HL-60 (cell line): ENCODE measurements at regions not wholly inside any gene's neighbourhood (a gene's known extent, or its start where the extent isn't known, plus 50 kb on each side); places are given as distances from the start of the nearest gene placed in this dataset.
"Not testable (repeated sequence)": the region's sequence is repeated elsewhere in the genome, so short reads cannot be mapped to it uniquely, and the experiment has no call there.

Source experiments
- DNase-seq, 2 experiments: peaks; one replicate each; pipeline ENCODE4 v3.0.0-alpha.2; 2010 to 2020; ENCODE audit warnings: low read depth in 1 of 2, low spot score in 1 of 2
- H3K27ac ChIP-seq: fragments of 250-450 bp; sonication (Bioruptor Pico); replicated peaks from 2 replicates; pipeline ENCODE4 v1.5.1; 2020; ENCODE audit warnings: mild to moderate bottlenecking, moderate library complexity
- H3K27me3 ChIP-seq: fragments of 250-450 bp; sonication (Bioruptor Pico); 2 replicates; pipeline ENCODE4 v1.5.1; 2021; ENCODE audit warnings: mild to moderate bottlenecking, moderate library complexity; ENCODE audit not compliant: insufficient read depth, poor library complexity, severe bottlenecking
- H3K4me3 ChIP-seq: replicated peaks from 2 replicates; pipeline ENCODE4 v1.5.1; 2011; ENCODE audit warnings: mild to moderate bottlenecking, control low read depth, low read length; ENCODE audit not compliant: insufficient read depth
- GABPA ChIP-seq: IDR thresholded peaks from 2 replicates; pipeline ENCODE4 v1.6.1; 2012; ENCODE audit warnings: low read depth
- POLR2AphosphoS5 ChIP-seq: IDR thresholded peaks from 2 replicates; pipeline ENCODE4 v1.6.1; 2012; ENCODE audit warnings: low read depth
- SPI1 ChIP-seq: IDR thresholded peaks from 2 replicates; pipeline ENCODE4 v1.6.1; 2012; ENCODE audit warnings: low read depth, mild to moderate bottlenecking, borderline replicate concordance
- TF ChIP-seq, protein P1 (sequence below): IDR thresholded peaks from one replicate; pipeline ENCODE4 v1.5.1; 2011; ENCODE audit warnings: low read length, control low read depth, inconsistent platforms; ENCODE audit not compliant: insufficient read depth
- TF ChIP-seq, protein P2 (sequence below): IDR thresholded peaks from 2 replicates; pipeline ENCODE4 v1.6.1; 2012; ENCODE audit warnings: low read depth; ENCODE audit not compliant: insufficient replicate concordance

DNA sequence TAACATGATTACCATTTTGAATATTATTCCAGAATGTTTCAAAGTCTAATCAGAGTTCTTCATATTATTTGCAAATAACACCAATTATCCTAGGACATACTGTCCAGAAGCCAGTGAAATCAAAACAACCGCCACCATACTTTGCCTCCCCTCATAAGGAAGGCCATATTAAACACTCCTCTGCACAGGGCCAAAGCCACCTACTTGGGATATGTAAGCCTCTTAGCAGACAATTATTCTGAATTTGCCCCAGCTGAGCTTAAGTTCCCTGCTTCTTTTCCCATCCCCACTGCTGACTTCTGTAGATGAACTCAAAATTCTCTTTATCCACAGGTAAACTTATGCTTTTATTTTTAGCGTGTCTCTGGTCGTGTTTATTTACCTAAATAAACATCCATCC, 374.0 kb downstream of the KIF2B start:
- DNase-seq: no peak
- no peak overlapping the region for H3K27ac ChIP-seq
- TF ChIP-seq, protein P1, sequence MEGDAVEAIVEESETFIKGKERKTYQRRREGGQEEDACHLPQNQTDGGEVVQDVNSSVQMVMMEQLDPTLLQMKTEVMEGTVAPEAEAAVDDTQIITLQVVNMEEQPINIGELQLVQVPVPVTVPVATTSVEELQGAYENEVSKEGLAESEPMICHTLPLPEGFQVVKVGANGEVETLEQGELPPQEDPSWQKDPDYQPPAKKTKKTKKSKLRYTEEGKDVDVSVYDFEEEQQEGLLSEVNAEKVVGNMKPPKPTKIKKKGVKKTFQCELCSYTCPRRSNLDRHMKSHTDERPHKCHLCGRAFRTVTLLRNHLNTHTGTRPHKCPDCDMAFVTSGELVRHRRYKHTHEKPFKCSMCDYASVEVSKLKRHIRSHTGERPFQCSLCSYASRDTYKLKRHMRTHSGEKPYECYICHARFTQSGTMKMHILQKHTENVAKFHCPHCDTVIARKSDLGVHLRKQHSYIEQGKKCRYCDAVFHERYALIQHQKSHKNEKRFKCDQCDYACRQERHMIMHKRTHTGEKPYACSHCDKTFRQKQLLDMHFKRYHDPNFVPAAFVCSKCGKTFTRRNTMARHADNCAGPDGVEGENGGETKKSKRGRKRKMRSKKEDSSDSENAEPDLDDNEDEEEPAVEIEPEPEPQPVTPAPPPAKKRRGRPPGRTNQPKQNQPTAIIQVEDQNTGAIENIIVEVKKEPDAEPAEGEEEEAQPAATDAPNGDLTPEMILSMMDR: no peak
- TF ChIP-seq POLR2AphosphoS5 (no peak), GABPA (no peak), SPI1 (no peak)
- TF ChIP-seq, protein P2, sequence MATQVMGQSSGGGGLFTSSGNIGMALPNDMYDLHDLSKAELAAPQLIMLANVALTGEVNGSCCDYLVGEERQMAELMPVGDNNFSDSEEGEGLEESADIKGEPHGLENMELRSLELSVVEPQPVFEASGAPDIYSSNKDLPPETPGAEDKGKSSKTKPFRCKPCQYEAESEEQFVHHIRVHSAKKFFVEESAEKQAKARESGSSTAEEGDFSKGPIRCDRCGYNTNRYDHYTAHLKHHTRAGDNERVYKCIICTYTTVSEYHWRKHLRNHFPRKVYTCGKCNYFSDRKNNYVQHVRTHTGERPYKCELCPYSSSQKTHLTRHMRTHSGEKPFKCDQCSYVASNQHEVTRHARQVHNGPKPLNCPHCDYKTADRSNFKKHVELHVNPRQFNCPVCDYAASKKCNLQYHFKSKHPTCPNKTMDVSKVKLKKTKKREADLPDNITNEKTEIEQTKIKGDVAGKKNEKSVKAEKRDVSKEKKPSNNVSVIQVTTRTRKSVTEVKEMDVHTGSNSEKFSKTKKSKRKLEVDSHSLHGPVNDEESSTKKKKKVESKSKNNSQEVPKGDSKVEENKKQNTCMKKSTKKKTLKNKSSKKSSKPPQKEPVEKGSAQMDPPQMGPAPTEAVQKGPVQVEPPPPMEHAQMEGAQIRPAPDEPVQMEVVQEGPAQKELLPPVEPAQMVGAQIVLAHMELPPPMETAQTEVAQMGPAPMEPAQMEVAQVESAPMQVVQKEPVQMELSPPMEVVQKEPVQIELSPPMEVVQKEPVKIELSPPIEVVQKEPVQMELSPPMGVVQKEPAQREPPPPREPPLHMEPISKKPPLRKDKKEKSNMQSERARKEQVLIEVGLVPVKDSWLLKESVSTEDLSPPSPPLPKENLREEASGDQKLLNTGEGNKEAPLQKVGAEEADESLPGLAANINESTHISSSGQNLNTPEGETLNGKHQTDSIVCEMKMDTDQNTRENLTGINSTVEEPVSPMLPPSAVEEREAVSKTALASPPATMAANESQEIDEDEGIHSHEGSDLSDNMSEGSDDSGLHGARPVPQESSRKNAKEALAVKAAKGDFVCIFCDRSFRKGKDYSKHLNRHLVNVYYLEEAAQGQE: no peak
- H3K27me3 ChIP-seq: no peaks in the 10 kb centered on the region
- H3K4me3 ChIP-seq: no peak overlapping the region

DNA sequence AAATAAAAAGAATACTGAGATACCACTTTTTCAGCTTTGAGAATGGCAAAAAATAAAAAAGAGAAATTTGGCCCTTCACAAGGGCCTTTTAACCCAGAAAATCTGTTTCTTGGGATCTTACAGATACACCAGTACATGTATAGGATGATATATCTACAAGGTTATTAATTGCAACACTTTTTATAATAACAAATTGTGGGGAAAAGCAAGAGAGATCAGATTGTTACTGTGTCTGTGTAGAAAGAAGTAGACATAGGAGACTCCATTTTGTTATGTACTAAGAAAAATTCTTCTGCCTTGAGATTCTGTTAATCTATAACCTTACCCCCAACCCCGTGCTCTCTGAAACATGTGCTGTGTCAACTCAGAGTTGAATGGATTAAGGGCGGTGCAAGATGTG, 378.7 kb downstream of the KIF2B start:
- H3K27me3 ChIP-seq, H3K4me3 ChIP-seq, H3K27ac ChIP-seq, DNase-seq: not testable (repeated sequence)

DNA sequence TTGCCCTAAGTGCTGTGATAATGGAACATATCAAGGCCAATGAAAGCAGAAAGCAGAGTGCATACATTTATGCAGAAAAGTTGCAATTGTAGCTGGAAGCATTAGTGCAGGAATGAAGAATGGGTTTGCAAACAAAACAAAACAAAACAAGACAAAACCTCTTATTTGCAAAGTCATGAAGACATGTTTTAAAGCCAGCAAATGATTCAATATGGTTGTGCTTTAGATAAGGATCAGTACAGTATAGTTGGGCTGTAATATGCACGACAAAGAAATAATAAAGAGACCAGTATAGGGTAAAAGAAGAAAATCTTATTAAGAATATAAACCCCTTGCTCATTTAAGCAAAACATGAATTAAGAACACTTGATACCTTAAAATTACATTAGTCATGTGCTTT, 398.1 kb downstream of the KIF2B start:
- no peak for TF ChIP-seq SPI1

DNA sequence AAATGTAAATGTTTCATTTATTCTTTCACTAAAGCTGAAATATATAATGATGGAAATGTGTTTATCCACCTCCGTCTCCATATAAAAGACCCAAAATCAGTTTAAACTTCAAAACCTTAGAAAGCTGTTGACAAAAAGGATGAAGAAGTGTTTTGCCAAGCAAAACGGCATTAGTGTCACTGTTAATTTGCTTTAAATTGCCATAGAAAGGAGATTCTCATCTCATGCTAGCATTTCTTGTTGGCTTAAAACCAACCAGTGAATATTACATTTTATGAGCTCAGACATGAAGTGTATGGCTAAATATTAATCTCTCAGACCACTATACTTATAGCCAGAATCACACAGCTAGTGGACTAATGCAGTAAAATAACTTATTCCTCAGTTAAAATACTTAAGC, 398.8 kb downstream of the KIF2B start:
- Histone ChIP-seq H3K27ac (no peak overlapping the region), H3K27me3 (no peaks in the 10 kb centered on the region), H3K4me3 (no peak overlapping the region)
- TF ChIP-seq SPI1: no peak
- TF ChIP-seq, protein P1: no peak
- no peak for TF ChIP-seq POLR2AphosphoS5
- DNase-seq: no peak

More for the DNA sequence above, 398.1 kb downstream of the KIF2B start:
- no peaks in the 10 kb centered on the region for H3K27me3 ChIP-seq
- no peak overlapping the region for H3K4me3 ChIP-seq
- no peak for DNase-seq
- no peak overlapping the region for H3K27ac ChIP-seq

DNA sequence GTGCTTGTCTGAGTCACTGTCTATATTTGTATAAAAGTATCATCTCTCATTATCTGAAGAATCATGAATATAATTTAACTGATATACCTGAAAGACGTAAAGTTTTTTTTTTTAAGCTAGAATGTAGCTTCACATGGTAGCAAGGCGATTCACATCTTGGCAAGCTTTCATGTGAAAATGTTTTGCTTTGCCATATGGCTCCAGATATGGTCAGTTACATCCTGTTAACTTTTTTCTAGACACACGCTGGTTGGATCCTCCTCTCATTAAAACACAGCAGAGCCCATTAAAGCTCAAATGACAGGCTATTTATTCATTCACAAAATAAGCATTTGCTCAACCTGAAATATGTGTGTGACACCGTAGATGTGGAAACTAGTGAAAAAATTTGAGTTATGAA, 412.8 kb downstream of the KIF2B start:
- TF ChIP-seq GABPA: no peak
- TF ChIP-seq, protein P1: no peak
- DNase-seq: no peak
- Histone ChIP-seq H3K27ac (no peak overlapping the region), H3K4me3 (no peak overlapping the region), H3K27me3 (peaks cover 3% of the 10 kb centered on the region)

DNA sequence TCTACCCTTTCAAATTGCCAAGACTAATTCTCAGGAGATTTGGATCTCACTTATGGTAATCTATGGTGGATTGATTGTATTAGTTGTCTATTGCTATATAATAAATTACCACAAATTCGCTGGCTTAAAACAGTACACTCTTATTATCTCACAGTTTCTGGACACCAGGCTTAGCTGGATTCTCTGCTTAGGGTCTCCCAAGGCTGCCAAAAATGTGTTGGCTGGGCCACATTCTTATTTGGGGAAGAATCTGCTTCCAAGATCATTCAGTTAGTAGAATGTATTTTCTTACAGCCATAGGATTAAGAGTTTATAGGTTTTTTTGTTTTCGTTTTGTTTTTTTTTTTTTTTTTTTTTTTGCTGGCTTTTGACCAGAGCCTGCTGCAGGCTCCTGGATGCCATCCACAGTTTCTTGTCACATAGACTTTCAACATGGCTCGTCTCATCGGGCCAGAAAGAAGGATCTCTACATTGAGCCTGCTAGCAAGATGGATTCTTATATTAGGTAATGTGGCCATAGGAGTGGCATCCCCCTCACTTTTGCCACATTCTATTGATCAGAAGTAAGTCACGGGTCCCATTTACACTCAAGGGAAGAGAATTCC, 415.3 kb downstream of the KIF2B start:
- Histone ChIP-seq H3K27ac (no peak overlapping the region), H3K27me3 (peaks cover 3% of the 10 kb centered on the region), H3K4me3 (no peak overlapping the region)
- TF ChIP-seq SPI1 (no peak), POLR2AphosphoS5 (no peak), GABPA (no peak)
- TF ChIP-seq, protein P1: no peak
- TF ChIP-seq, protein P2: no peak
- no peak for DNase-seq
